ENCODE measurements at regions not wholly inside any gene's neighbourhood (a gene's known extent, or its start where the extent isn't known, plus 50 kb on each side); places are given as distances from the start of the nearest gene placed in this dataset.

- BruUV-seq (replicated peaks), result no TSS peak
- Histone ChIP-seq H3K27me3 (ENCODE audit: insufficient read depth, low read depth) (no peaks in the 10 kb centered on the region), H3K9me3 (ENCODE audit: insufficient read depth, low read depth) (peaks cover 18% of the 10 kb centered on the region), H3K4me2 (peak overlapping the region; percentile 29; the same call in 1 of the 2 replicates), H3K27ac (peak overlapping the region; percentile 73), H3K4me3 (no peak overlapping the region), H3K9me2 (ENCODE audit: insufficient read depth) (no peaks in the 10 kb centered on the region), H2AFZ (no peak overlapping the region), H3K36me3 (ENCODE audit: low read depth) (no peaks in the 10 kb centered on the region), H4K20me1 (ENCODE audit: insufficient read depth) (no peaks in the 10 kb centered on the region), H3F3A (ENCODE audit: insufficient read depth, low read depth) (peaks cover 17% of the 10 kb centered on the region), H3K4me1 (replicated peaks; ENCODE audit: insufficient read depth) (peaks cover 10% of the 10 kb centered on the region), H3K79me2 (ENCODE audit: low read depth) (no peaks in the 10 kb centered on the region)
- CTCF ChIA-PET, result interaction anchor here (0.6 kb wide), 1 partner anchor 70 kb away, joined by 3 read pairs; no protein-coding TSS in a partner anchor
- no peak for TF ChIP-seq EZH2 (IDR thresholded peaks at IDR 0.05; ENCODE audit: low read depth)
- no peak for TF ChIP-seq CTCF (conservative IDR thresholded peaks at IDR 0.05)
- peak; percentile 27 to 80 for DNase-seq
- POLR2A ChIA-PET (ENCODE audit: unreplicated experiment), result no interaction called here
- intact Hi-C loops (cut with micrococcal nuclease; ENCODE audit: unreplicated experiment), result loop anchor here (5.0 kb wide), 1 partner anchor 80 kb away; the partner anchor contains the start of gene SPOPL
Measured at GRCh38 chr2:138421971-138422335, 79.6 kb upstream of the SPOPL start.

GRCh38 chr2:138423198-138423597 is 78.4 kb upstream of the SPOPL start:
- TF ChIP-seq CTCF (conservative IDR thresholded peaks at IDR 0.05) (no peak), EZH2 (IDR thresholded peaks at IDR 0.05; ENCODE audit: low read depth) (no peak)
- ChIA-PET POLR2A (ENCODE audit: unreplicated experiment) (no interaction called here), CTCF (no interaction called here)
- no peak overlapping the region for H3K27ac ChIP-seq
- H3K4me2 ChIP-seq, result no peak overlapping the region
- H3K27me3 ChIP-seq (ENCODE audit: insufficient read depth, low read depth), result no peaks in the 10 kb centered on the region
- H2AFZ ChIP-seq, result no peak overlapping the region
- no peak overlapping the region for H3K4me3 ChIP-seq
- H3K9me2 ChIP-seq (ENCODE audit: insufficient read depth), result no peaks in the 10 kb centered on the region
- DNase-seq, result no peak
- peaks cover 17% of the 10 kb centered on the region for H3F3A ChIP-seq (ENCODE audit: insufficient read depth, low read depth)
- no peaks in the 10 kb centered on the region for H4K20me1 ChIP-seq (ENCODE audit: insufficient read depth)
- H3K36me3 ChIP-seq (ENCODE audit: low read depth), result no peaks in the 10 kb centered on the region
- intact Hi-C loops (cut with micrococcal nuclease; ENCODE audit: unreplicated experiment), result loop anchor here (5.0 kb wide), 1 partner anchor 79 kb away; the partner anchor contains the start of gene SPOPL
- H3K79me2 ChIP-seq (ENCODE audit: low read depth), result no peaks in the 10 kb centered on the region
- H3K4me1 ChIP-seq (replicated peaks; ENCODE audit: insufficient read depth), result peaks cover 10% of the 10 kb centered on the region
- peaks cover 24% of the 10 kb centered on the region for H3K9me3 ChIP-seq (ENCODE audit: insufficient read depth, low read depth)
- BruUV-seq (replicated peaks), result no TSS peak

- BruUV-seq (replicated peaks), result no TSS peak
- CTCF ChIA-PET, result no interaction called here
- Histone ChIP-seq H3K27ac (no peak overlapping the region), H3F3A (ENCODE audit: insufficient read depth, low read depth) (peaks cover 17% of the 10 kb centered on the region), H2AFZ (no peak overlapping the region), H3K36me3 (ENCODE audit: low read depth) (no peaks in the 10 kb centered on the region), H3K9me2 (ENCODE audit: insufficient read depth) (no peaks in the 10 kb centered on the region), H3K4me2 (no peak overlapping the region), H4K20me1 (ENCODE audit: insufficient read depth) (no peaks in the 10 kb centered on the region), H3K4me3 (no peak overlapping the region), H3K27me3 (ENCODE audit: insufficient read depth, low read depth) (no peaks in the 10 kb centered on the region), H3K79me2 (ENCODE audit: low read depth) (no peaks in the 10 kb centered on the region), H3K9me3 (ENCODE audit: insufficient read depth, low read depth) (peaks cover 24% of the 10 kb centered on the region), H3K4me1 (replicated peaks; ENCODE audit: insufficient read depth) (peaks cover 10% of the 10 kb centered on the region)
- TF ChIP-seq CTCF (conservative IDR thresholded peaks at IDR 0.05) (no peak), EZH2 (IDR thresholded peaks at IDR 0.05; ENCODE audit: low read depth) (no peak)
- POLR2A ChIA-PET (ENCODE audit: unreplicated experiment), result no interaction called here
- DNase-seq, result no peak
- intact Hi-C loops (cut with micrococcal nuclease; ENCODE audit: unreplicated experiment), result loop anchor here (5.0 kb wide), 1 partner anchor 79 kb away; the partner anchor contains the start of gene SPOPL
Measured at GRCh38 chr2:138423745-138424144, 77.8 kb upstream of the SPOPL start.
